Posterior vena cava (tissue), 2 donors: ENCODE measurements at regions not wholly inside any gene's neighbourhood (a gene's known extent, or its start where the extent isn't known, plus 50 kb on each side); places are given as distances from the start of the nearest gene placed in this dataset.
"Not testable (repeated sequence)": the region's sequence is repeated elsewhere in the genome, so short reads cannot be mapped to it uniquely, and the experiment has no call there.

Experiments used
- DNase-seq: peaks from one replicate; pipeline ENCODE4 v3.0.0-alpha.2; 2020; ENCODE audit warnings: low spot score
- intact Hi-C, 2 donors: fragments of 100-400 bp; cut with DNase I; formaldehyde crosslinking; loops; one replicate each; pipeline versions ENCODE4 v1.14.1 to v1.14.2; 2022 to 2023
- donor health status: DM: yes; HTN: yes; CAD: no.
- donor health status: DM: yes; HTN: yes; CAD: no.

DNA sequence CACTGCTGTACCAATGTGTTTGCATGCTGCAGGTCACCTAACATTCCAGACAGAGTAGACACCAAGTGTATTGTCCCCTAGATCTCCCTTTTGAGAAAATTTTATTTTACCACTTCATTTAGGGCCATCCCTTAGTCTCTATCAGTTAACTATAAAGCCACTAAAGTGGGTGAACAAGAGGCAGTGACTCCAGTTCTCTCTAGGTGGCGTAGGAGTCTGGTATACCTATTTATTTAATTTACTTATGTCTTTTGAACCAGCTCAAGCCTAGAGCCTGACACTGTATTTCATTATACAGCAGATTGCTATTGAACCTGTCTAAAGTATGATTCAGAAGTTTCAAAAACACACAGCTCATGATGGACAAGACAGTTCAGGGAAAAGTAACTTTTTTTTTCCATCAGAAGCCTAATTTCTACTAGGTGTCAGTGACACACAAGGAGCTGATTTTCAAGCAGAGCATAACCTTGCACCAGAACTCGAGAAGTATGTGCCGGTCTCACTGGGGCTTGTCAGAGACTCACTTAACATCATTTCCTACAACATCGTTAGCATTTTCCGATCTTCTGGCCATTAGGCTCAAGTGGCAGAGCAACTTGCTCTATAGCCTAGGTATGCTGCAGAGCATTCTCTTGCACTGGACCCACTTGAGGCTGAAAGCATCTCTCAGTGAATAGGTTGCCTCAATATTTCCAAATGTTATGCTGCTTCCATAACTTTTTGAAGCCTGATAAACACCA lies 175.4 kb downstream of the CDC14C start:
- no peak for DNase-seq
- intact Hi-C loops: no loop called here

DNA sequence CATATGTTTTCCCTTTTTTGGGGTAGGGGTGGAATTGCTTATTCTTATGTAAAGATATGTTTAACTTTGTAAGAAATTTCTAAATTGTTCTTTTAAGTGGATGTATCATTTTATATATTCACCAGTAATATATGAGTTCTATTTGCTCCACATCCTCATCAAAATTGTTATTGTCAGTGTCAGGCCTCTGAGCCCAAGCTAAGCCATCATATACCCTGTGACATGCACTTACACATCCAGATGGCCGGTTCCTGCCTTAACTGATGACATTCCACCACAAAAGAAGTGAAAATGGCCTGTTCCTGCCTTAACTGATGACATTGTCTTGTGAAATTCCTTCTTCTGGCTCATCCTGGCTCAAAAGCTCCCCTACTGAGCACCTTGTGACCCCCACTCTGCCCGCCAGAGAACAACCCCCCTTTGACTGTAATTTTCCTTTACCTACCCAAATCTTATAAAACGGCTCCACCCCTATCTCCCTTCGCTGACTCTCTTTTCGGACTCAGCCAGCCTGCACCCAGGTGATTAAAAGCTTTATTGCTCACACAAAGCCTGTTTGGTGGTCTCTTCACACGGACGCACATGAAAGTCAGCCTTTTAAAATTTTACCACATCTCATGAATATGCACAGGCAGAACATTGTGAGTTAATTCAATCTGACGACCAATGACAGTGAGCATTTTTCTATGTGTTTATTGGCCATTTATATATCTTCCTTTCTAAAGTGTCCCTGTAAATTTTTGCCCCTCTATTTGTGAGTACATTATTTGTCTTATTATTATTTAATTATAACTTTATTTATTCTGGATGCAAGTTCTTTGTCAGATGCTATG lies 176.8 kb downstream of the CDC14C start:
- intact Hi-C loops, DNase-seq: not testable (repeated sequence)

- intact Hi-C loops: no loop called here
- no peak for DNase-seq
Observed at GRCh38 chr7:49102411-49102810, 178.1 kb downstream of the CDC14C start.

GRCh38 chr7:49111706-49112105 lies 187.4 kb downstream of the CDC14C start:
- intact Hi-C loops: no loop called here
- DNase-seq: no peak

DNA sequence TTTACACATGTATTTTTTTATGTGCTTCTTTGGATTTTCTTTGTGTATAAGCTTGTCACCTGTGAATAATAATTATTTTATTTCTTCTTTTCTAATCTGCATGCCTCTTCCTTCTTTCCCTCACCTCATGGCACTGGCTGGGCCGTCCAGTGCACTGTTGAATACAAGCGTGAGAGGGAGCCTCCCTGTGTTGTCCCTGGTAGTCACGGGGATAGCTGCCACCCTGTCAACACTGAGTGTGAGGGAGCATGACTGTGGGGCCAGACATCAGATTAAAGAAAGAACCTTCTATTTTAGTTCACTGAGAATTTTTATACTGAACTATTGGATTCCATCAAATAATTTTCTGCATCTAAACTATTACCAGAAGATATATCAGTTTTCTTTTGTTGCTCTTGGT lies 187.9 kb downstream of the CDC14C start:
- no peak for DNase-seq
- intact Hi-C loops: no loop called here

- intact Hi-C loops: no loop called here
Observed at GRCh38 chr7:49112647-49113046, 188.3 kb downstream of the CDC14C start.

DNA sequence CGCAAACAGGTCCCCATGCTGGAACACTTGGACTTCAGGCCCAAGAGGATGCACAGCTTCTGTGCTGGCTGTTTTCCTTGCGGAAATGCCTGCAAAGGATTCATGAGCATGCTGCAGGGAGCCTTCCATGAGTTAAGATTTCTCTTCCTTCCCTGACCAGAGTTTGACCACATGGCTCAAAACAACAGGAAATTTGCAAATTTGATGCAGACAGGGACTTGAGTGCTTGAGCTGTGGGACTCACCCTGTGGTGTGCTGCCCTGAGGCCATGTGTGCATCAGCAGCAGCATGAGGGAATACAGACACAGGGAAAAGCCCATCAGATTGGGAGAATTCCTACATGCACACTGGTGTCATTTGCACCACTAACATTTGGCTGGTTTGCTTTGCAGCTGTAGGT lies 195.4 kb downstream of the CDC14C start:
- intact Hi-C loops: no loop called here

More at GRCh38 chr7:49112647-49113046, 188.3 kb downstream of the CDC14C start:
- no peak for DNase-seq

DNA sequence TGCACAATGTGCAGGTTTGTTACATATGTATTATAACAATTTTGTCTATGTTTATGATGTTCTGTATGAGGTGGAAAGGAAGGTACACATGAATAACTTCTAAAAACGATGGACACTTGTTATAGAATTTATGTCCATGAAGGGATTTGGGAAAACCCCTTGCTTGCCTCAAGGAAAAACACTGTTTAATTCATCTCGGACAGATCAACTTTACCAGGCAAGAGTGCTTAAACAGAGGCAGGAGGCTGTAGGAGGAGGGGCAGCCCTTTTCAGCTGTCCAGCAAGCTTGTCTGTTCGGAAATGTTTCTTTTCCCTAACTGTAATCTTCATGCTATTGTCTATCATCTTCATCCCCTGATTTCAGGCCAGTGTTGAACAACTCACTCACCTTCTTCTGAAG lies 200.9 kb downstream of the CDC14C start:
- intact Hi-C loops: no loop called here

More for the DNA sequence above, 195.4 kb downstream of the CDC14C start:
- DNase-seq: no peak

DNA sequence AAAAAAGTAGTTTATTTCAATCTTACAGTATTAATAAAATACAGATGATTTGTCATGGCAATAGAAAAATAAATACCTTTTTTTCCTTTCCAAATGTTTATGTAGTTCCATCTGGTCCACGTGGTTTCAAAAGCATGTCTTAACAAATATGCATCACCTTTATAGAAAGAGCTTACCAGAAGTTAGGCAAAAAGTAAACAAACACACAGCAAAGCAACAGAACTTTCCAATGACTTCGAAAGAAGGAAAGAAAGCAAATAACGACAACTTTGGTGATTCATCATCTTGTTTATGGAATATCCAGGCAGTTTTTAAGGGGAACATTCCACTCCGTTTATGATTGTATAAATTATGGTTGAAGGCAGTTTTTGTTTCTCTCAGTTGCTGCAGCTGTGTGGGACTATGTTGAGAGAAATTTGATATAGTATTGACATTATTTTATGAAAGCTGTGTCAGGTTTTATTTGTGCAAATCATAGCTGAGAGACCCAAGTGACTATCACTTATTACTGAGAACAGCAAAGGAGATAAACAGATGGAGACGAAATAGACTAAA lies 203.1 kb downstream of the CDC14C start:
- intact Hi-C loops: no loop called here
- no peak for DNase-seq

More for the DNA sequence above, 200.9 kb downstream of the CDC14C start:
- no peak for DNase-seq

- no peak for DNase-seq
- intact Hi-C loops: no loop called here
Observed at GRCh38 chr7:49137978-49138377, 213.6 kb downstream of the CDC14C start.

DNA sequence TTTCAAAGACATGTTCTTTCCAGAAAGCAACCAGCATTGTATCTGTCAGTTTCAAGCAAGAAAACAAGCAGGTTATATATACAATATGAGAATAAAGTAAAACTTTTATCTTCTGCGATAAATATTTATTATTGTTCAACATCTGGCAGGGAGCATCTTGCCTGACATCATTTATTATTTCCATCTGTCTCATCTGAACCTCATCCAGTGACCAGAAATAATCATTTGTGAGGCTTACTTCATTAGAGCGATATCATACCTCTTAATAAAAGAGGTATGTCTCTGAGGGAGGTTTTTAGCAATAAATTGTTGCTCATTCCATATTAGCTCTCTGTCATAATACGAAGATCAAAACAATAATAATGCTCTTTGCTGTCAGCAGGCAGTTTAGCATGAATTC lies 226.1 kb downstream of the CDC14C start:
- DNase-seq: no peak
- intact Hi-C loops: no loop called here

DNA sequence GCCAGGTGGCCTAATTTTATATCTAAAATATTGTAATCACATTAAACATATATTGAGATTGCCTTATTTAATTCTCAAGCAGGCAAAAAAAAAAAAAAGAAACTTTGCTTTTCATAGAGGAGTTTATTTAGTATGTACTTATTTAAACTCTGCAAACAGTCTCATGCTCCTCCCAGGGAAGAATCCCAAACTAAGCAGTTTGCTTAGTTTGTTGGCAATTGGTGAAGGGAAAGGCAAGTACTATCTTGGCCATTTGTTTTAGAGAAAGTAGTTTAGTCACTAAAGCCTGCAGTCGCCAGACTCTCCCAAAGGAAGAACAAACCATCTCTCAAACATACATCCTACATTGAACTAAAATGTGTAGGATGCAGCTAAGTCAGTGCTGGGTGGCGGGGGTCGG lies 226.8 kb downstream of the CDC14C start:
- no peak for DNase-seq
- intact Hi-C loops: no loop called here

DNA sequence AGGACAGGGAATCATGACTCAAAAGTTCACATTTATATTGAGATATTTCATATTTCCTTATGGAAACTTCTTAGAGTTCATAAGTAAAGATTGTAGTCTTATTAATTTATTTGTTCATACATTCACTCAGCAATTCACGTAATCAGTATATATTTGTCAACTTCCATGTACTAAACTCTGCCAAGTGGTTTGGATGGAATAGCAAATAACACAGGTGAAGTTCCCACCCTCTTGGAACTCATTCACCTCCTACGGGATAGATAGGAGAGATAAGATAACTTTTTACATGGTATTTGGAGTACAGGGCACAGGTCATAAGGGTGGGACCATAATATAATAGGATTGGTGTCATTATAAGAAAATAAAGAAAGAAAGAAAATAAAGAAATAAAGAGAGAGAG lies 234.0 kb downstream of the CDC14C start:
- DNase-seq: no peak
- intact Hi-C loops: no loop called here

DNA sequence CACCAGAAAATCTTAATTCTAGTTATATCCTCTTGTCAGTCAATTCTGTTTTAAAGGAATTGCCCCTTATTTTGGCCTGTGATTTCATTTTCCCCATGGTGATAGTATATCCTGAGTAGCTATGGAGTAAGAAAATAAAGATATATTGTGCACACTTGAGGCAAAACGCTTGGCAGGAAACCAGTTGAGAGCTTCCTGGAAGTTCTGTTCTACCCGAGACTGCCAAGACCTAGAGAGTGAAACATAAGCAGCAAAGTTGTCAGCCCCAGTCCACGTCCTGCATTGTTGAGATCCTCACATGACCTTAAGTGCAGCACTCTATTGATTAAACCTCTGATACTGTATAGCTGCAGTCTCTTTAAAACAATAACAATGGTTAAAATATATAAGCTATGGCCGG lies 235.2 kb downstream of the CDC14C start:
- intact Hi-C loops: no loop called here
- no peak for DNase-seq

GRCh38 chr7:49166441-49166840 lies 242.1 kb downstream of the CDC14C start:
- no peak for DNase-seq
- intact Hi-C loops: no loop called here

- DNase-seq: no peak
- intact Hi-C loops: no loop called here
Observed at GRCh38 chr7:49172639-49173038, 248.3 kb downstream of the CDC14C start.

- no peak for DNase-seq
Observed at GRCh38 chr7:49174396-49174795, 250.0 kb downstream of the CDC14C start.

GRCh38 chr7:49187543-49188268 lies 263.4 kb downstream of the CDC14C start:
- intact Hi-C loops: no loop called here

More at GRCh38 chr7:49174396-49174795, 250.0 kb downstream of the CDC14C start:
- intact Hi-C loops: no loop called here

GRCh38 chr7:49228426-49229098 lies 304.2 kb downstream of the CDC14C start:
- intact Hi-C loops: no loop called here
- no peak for DNase-seq

More at GRCh38 chr7:49187543-49188268, 263.4 kb downstream of the CDC14C start:
- DNase-seq: no peak
